ENCODE measurements at regions not wholly inside any gene's neighbourhood (a gene's known extent, or its start where the extent isn't known, plus 50 kb on each side); places are given as distances from the start of the nearest gene placed in this dataset.

GRCh38 chr5:3019045-3019444 is 267.6 kb upstream of the IRX2 start:
- no peak overlapping the region for H2BK12ac ChIP-seq (ENCODE audit: low read depth, low read length)
- ChIA-PET POLR2A (ENCODE audit: partially characterized antibody) (no interaction called here), CTCF (ENCODE audit: partially characterized antibody) (no interaction called here)
- FAIRE-seq (no peak), DNase-seq (ENCODE audit: low read depth in 1 of 2, low spot score in 2 of 2) (no peak)
- H3K23ac ChIP-seq (ENCODE audit: insufficient read length), result no peak overlapping the region
- no peak overlapping the region for H2BK15ac ChIP-seq (ENCODE audit: low read length)
- H2BK120ac ChIP-seq (replicated peaks; ENCODE audit: low read depth, low read length), result no peak overlapping the region
- no peaks in the 10 kb centered on the region for H3K36me3 ChIP-seq (ENCODE audit: control insufficient read depth in 2 of 4, insufficient read depth in 4 of 4, low read length in 3 of 4)
- H2BK5ac ChIP-seq (ENCODE audit: low read depth, low read length), result no peak overlapping the region
- no peak overlapping the region for H3K27ac ChIP-seq (ENCODE audit: low read depth, low read length)
- no peaks in the 10 kb centered on the region for H3K79me1 ChIP-seq (ENCODE audit: low read depth, low read length)
- H3K4me1 ChIP-seq (replicated peaks in 1 of 4; ENCODE audit: control insufficient read depth in 3 of 4, insufficient read depth in 4 of 4, low read length in 3 of 4), result peaks cover 0 to under 1% (median 0%) of the 10 kb centered on the region in 4 experiments; a peak in 1 of 7 replicates
- no peak overlapping the region for H3K56ac ChIP-seq (replicated peaks; ENCODE audit: insufficient read length, low read depth, low read length)
- H2AFZ ChIP-seq (ENCODE audit: low read length), result 0 out of 2 replicates have a peak overlapping the region, but pooled peaks have one; percentile 52
- H3K4me3 ChIP-seq (ENCODE audit: extremely low read depth in 1 of 4, insufficient read depth in 2 of 4, low read depth in 3 of 4, low read length in 4 of 4), result no peak overlapping the region
- H4K5ac ChIP-seq (ENCODE audit: insufficient read length, low read depth, low read length), result no peak overlapping the region
- no peak overlapping the region for H3K14ac ChIP-seq (ENCODE audit: insufficient read length)
- H3K9me3 ChIP-seq (ENCODE audit: insufficient read depth in 2 of 2, low read depth in 1 of 2, low read length in 1 of 2), result no peaks in the 10 kb centered on the region
- H2BK20ac ChIP-seq (ENCODE audit: low read length), result no peak overlapping the region
- no peaks in the 10 kb centered on the region for H4K20me1 ChIP-seq (replicated peaks in 1 of 2; ENCODE audit: control insufficient read depth in 1 of 2, insufficient read depth in 2 of 2, low read length in 2 of 2)
- WGBS, 2 experiments (ENCODE audit: extremely low coverage in 1 of 2, insufficient coverage in 1 of 2, insufficient read length in 1 of 2, insufficient replicate concordance in 2 of 2, low coverage in 1 of 2, low lambda C conversion rate in 2 of 2, missing lambda C conversion rate in 1 of 2), result 80% methylated on average over 3 of the region's 3 CpGs; no CpG with 5 or more reads in 1 of the 2 experiments
- no peaks in the 10 kb centered on the region for H3K79me2 ChIP-seq (ENCODE audit: control insufficient read depth in 1 of 2, insufficient read depth in 2 of 2, low read length in 2 of 2)
- H3K23me2 ChIP-seq (ENCODE audit: low read depth, low read length), result no peaks in the 10 kb centered on the region; the same call in 1 of the 2 replicates
- H3K9ac ChIP-seq (replicated peaks in 1 of 4; ENCODE audit: extremely low read depth in 1 of 4, low read depth in 3 of 4, low read length in 3 of 4), result no peak overlapping the region
- H3K27me3 ChIP-seq (replicated peaks in 1 of 4; ENCODE audit: control insufficient read depth in 3 of 4, extremely low read depth in 1 of 4, insufficient read depth in 3 of 4, low read length in 3 of 4), result no peaks in the 10 kb centered on the region
- TF ChIP-seq, protein P1, sequence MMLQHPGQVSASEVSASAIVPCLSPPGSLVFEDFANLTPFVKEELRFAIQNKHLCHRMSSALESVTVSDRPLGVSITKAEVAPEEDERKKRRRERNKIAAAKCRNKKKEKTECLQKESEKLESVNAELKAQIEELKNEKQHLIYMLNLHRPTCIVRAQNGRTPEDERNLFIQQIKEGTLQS (IDR thresholded peaks at IDR 0.05; ENCODE audit: insufficient read depth, low read depth, low read length), result no peak
- TF ChIP-seq, protein P2, sequence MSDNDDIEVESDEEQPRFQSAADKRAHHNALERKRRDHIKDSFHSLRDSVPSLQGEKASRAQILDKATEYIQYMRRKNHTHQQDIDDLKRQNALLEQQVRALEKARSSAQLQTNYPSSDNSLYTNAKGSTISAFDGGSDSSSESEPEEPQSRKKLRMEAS (IDR thresholded peaks at IDR 0.05), result no peak
- TF ChIP-seq MAFK (IDR thresholded peaks at IDR 0.05; ENCODE audit: low read depth, low read length) (no peak), EGR1 (IDR thresholded peaks at IDR 0.05; ENCODE audit: borderline replicate concordance, low read depth, low read length) (no peak), HDAC6 (IDR thresholded peaks at IDR 0.05; ENCODE audit: low read depth, low read length) (no peak)
- no peak overlapping the region for H2AK5ac ChIP-seq (ENCODE audit: low read depth, low read length)
- H3K4me2 ChIP-seq (ENCODE audit: insufficient read depth in 1 of 2, low read depth in 2 of 2, low read length in 2 of 2), result no peak overlapping the region
- H3K4ac ChIP-seq (replicated peaks; ENCODE audit: insufficient read length, low read depth, low read length), result no peak overlapping the region
- H4K91ac ChIP-seq (replicated peaks; ENCODE audit: insufficient read length, low read length), result no peak overlapping the region
- H3K18ac ChIP-seq (ENCODE audit: extremely low read depth, low read length), result no peak overlapping the region
- H4K8ac ChIP-seq (ENCODE audit: extremely low read depth, insufficient read depth, low read length), result no peak overlapping the region
